ENCODE measurements at regions not wholly inside any gene's neighbourhood (a gene's known extent, or its start where the extent isn't known, plus 50 kb on each side); places are given as distances from the start of the nearest gene placed in this dataset.

- no peaks in the 10 kb centered on the region for H3K9me3 ChIP-seq (ENCODE audit: low read depth, low read length, poor library complexity, severe bottlenecking)
- ChIA-PET CTCF (no interaction called here), POLR2A (ENCODE audit: low non-redundant PET) (no interaction called here)
- BruUV-seq (replicated peaks) = no TSS peak
- H3K4me3 ChIP-seq (ENCODE audit: low read depth, low read length, poor library complexity, severe bottlenecking) = no peak overlapping the region
- DNase-seq (ENCODE audit: low spot score) = peak; percentile 66
- H3K27me3 ChIP-seq (replicated peaks; ENCODE audit: insufficient read depth, low read depth, low read length, poor library complexity) = no peaks in the 10 kb centered on the region
- H3K4me1 ChIP-seq (ENCODE audit: insufficient read depth, low read length, poor library complexity, severe bottlenecking) = peaks cover 29% of the 10 kb centered on the region
- no peak overlapping the region for H3K27ac ChIP-seq (ENCODE audit: low read depth, low read length, poor library complexity, severe bottlenecking)
- no peak for TF ChIP-seq CTCF (conservative IDR thresholded peaks at IDR 0.05; ENCODE audit: low read depth, low read length)
- TF ChIP-seq EZH2 (IDR thresholded peaks at IDR 0.05; ENCODE audit: borderline replicate concordance, low read depth, low read length, poor library complexity, severe bottlenecking) = no peak
- intact Hi-C loops (cut with micrococcal nuclease; ENCODE audit: unreplicated experiment) = no loop called here
- no peaks in the 10 kb centered on the region for H3K36me3 ChIP-seq (ENCODE audit: insufficient read depth, low read length, poor library complexity, severe bottlenecking)
These were observed 932.5 kb upstream of the MIR17HG start for GRCh38 chr13:90414691-90415596.

- H3K4me1 ChIP-seq (ENCODE audit: insufficient read depth, low read length, poor library complexity, severe bottlenecking) = peaks cover 29% of the 10 kb centered on the region
- ChIA-PET POLR2A (ENCODE audit: low non-redundant PET) (interaction anchor here (0.6 kb wide), 1 partner anchor 25 kb away, joined by 3 read pairs; no protein-coding TSS in a partner anchor), CTCF (no interaction called here)
- TF ChIP-seq EZH2 (IDR thresholded peaks at IDR 0.05; ENCODE audit: borderline replicate concordance, low read depth, low read length, poor library complexity, severe bottlenecking) (no peak), CTCF (conservative IDR thresholded peaks at IDR 0.05; ENCODE audit: low read depth, low read length) (no peak)
- no TSS peak for BruUV-seq (replicated peaks)
- H3K9me3 ChIP-seq (ENCODE audit: low read depth, low read length, poor library complexity, severe bottlenecking) = no peaks in the 10 kb centered on the region
- H3K27me3 ChIP-seq (replicated peaks; ENCODE audit: insufficient read depth, low read depth, low read length, poor library complexity) = no peaks in the 10 kb centered on the region
- DNase-seq (ENCODE audit: low spot score) = peak; percentile 3
- intact Hi-C loops (cut with micrococcal nuclease; ENCODE audit: unreplicated experiment) = no loop called here
- H3K27ac ChIP-seq (ENCODE audit: low read depth, low read length, poor library complexity, severe bottlenecking) = no peak overlapping the region
- no peak overlapping the region for H3K4me3 ChIP-seq (ENCODE audit: low read depth, low read length, poor library complexity, severe bottlenecking)
- H3K36me3 ChIP-seq (ENCODE audit: insufficient read depth, low read length, poor library complexity, severe bottlenecking) = no peaks in the 10 kb centered on the region
These were observed 931.6 kb upstream of the MIR17HG start for GRCh38 chr13:90415902-90416301.

- Histone ChIP-seq H3K9me3 (ENCODE audit: low read depth, low read length, poor library complexity, severe bottlenecking) (no peaks in the 10 kb centered on the region), H3K4me3 (ENCODE audit: low read depth, low read length, poor library complexity, severe bottlenecking) (no peak overlapping the region), H3K27me3 (replicated peaks; ENCODE audit: insufficient read depth, low read depth, low read length, poor library complexity) (no peaks in the 10 kb centered on the region), H3K27ac (ENCODE audit: low read depth, low read length, poor library complexity, severe bottlenecking) (no peak overlapping the region), H3K36me3 (ENCODE audit: insufficient read depth, low read length, poor library complexity, severe bottlenecking) (no peaks in the 10 kb centered on the region), H3K4me1 (ENCODE audit: insufficient read depth, low read length, poor library complexity, severe bottlenecking) (peaks cover 29% of the 10 kb centered on the region)
- no TSS peak for BruUV-seq (replicated peaks)
- POLR2A ChIA-PET (ENCODE audit: low non-redundant PET) = no interaction called here
- DNase-seq (ENCODE audit: low spot score) = peak; percentile 76
- intact Hi-C loops (cut with micrococcal nuclease; ENCODE audit: unreplicated experiment) = no loop called here
- TF ChIP-seq CTCF (conservative IDR thresholded peaks at IDR 0.05; ENCODE audit: low read depth, low read length) (no peak), EZH2 (IDR thresholded peaks at IDR 0.05; ENCODE audit: borderline replicate concordance, low read depth, low read length, poor library complexity, severe bottlenecking) (no peak)
- CTCF ChIA-PET = no interaction called here
These were observed 931.0 kb upstream of the MIR17HG start for GRCh38 chr13:90416519-90416918.

Measured in A673 (cell line).